Spleen (tissue), 11 donors: ENCODE measurements at regions not wholly inside any gene's neighbourhood (a gene's known extent, or its start where the extent isn't known, plus 50 kb on each side); places are given as distances from the start of the nearest gene placed in this dataset.

Source experiments
- DNase-seq: peaks from one replicate; pipeline ENCODE4 v3.0.0-alpha.2; 2020
- H3K27ac ChIP-seq, 8 donors: fragments of 200-600 bp; sonication (generic) in 7 of 8; 1 replicate in 4 of 8; 2 replicates in 4 of 8; pipeline versions ENCODE4 v1.5.0 to v1.8.0; 2016 to 2021; ENCODE audit warnings: inconsistent platforms in 4 of 8, mild to moderate bottlenecking in 4 of 8, moderate library complexity in 1 of 8
- H3K27me3 ChIP-seq, 7 donors: fragments of 200-600 bp; sonication (generic) in 6 of 7; replicated peaks in 1 of 7; 1 replicate in 4 of 7; 2 replicates in 3 of 7; pipeline versions ENCODE4 v1.5.0 to v1.8.0; 2016 to 2021; ENCODE audit warnings: inconsistent platforms in 3 of 7, mild to moderate bottlenecking in 1 of 7
- H3K36me3 ChIP-seq, 6 donors: fragments of 200-600 bp; sonication (generic) in 5 of 6; 1 replicate in 4 of 6; 2 replicates in 2 of 6; pipeline versions ENCODE4 v1.5.0 to v1.8.0; 2016 to 2021; ENCODE audit warnings: inconsistent platforms in 2 of 6
- H3K4me1 ChIP-seq, 6 donors: fragments of 200-600 bp; sonication (generic) in 5 of 6; 1 replicate in 3 of 6; 2 replicates in 3 of 6; pipeline versions ENCODE4 v1.5.0 to v1.8.0; 2016 to 2021; ENCODE audit warnings: inconsistent platforms in 3 of 6
- H3K4me3 ChIP-seq, 8 donors: fragments of 200-600 bp; sonication (generic) in 7 of 8; 1 replicate in 4 of 8; 2 replicates in 4 of 8; pipeline versions ENCODE4 v1.5.0 to v1.8.0; 2016 to 2021; ENCODE audit warnings: inconsistent platforms in 4 of 8, mild to moderate bottlenecking in 4 of 8, moderate library complexity in 2 of 8
- H3K9me3 ChIP-seq, 8 donors: fragments of 200-600 bp; sonication (generic) in 7 of 8; 1 replicate in 4 of 8; 2 replicates in 4 of 8; pipeline versions ENCODE4 v1.5.0 to v1.8.0; 2016 to 2021; ENCODE audit warnings: inconsistent platforms in 4 of 8
- POLR2A ChIP-seq, 3 donors: fragments of 450-650 bp; IDR thresholded peaks; one replicate each; pipeline ENCODE4 v1.5.1; 2017; ENCODE audit warnings: antibody characterized with exemption in 3 of 3, mild to moderate bottlenecking in 1 of 3
- POLR2AphosphoS5 ChIP-seq, 3 donors: sonication (generic); formaldehyde crosslinking; IDR thresholded peaks; one replicate each; pipeline ENCODE4 v1.5.1; 2017; ENCODE audit warnings: antibody characterized with exemption in 3 of 3
- WGBS, 5 donors: extraction: QIAGEN DNeasy Blood & Tissue Kit in 3 of 5; methylation state at CpG; one replicate each; pipeline versions ENCODE4 v1.1.5 to v1.1.7; 2013 to 2018; 5-methylcytosine and 5-hydroxymethylcytosine counted together
- intact Hi-C: fragments of 100-400 bp; cut with DNase I; formaldehyde crosslinking; loops from one replicate; pipeline ENCODE4 v1.15.0; 2023; ENCODE audit warnings: low total_unique reads
- TF ChIP-seq, protein P1 (sequence below), 11 experiments: fragments of 200-600 bp in 7 of 11; fragments of 450-650 bp in 4 of 11; sonication (generic) in 4 of 11; IDR thresholded peaks in 8 of 11; conservative IDR thresholded peaks in 3 of 11; 1 replicate in 7 of 11; 2 replicates in 4 of 11; pipeline versions ENCODE4 v1.4.0 to v1.8.0; 2016 to 2021; ENCODE audit warnings: antibody characterized with exemption in 11 of 11, inconsistent platforms in 4 of 11, mild to moderate bottlenecking in 1 of 11
- donor health status: healthy with polysubstance abuse.
- donor health status: DM: no; HTN: no; CAD: no; lungs with moderate emphysema.
- donor health status: DM: no; HTN: no; CAD: no.
- donor health status: Bipolar disorder and iron deficiency.
- donor health status: healthy.
- donor health status: DM: no; HTN: no; CAD: no.
- donor health status: DM: yes; HTN: yes; CAD: no.

DNA sequence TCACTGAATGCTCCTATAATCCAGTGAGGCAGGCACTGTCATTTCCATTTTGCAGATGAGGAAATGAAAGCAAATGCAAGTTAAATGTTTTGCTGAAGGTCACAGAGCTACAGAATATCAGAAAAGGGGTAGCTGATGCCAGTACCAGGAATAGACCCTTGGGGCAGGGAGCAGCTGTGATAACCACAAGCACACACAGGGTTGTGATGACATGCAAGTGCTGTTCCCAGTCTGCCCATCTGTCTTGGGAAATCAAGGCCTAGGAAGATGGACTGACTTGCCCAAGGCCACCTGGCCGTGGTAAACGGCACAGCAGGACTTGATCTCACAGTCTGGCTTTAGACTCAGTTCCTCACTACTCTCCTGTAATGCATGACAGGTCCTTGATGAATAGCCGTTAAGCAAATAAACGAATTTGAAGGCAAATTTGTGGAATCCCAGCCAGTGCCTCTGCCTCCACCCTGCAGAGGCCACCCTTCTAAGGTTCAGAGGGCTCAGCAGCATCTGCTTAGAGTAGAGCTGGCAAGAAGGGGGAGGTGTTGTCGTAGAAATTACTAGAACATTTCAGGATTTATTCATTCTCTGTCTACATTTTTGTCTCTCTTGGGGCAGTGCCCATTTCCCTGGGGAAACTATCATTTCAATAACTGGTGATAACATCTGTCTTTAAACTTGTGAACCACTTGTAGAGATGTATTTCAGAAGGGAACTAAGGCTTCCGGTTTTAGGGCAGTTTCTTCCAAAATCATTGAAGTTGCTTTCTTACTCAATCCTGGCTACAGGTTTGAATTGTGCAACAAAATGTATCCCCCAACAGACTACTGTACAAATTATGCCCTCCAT, 53.2 kb upstream of the MRPS6 start:
- TF ChIP-seq POLR2AphosphoS5 (IDR thresholded peaks at IDR 0.05) (peak in 2 of 3 donors; percentile 24 to 45), POLR2A (IDR thresholded peaks at IDR 0.05) (no peak)
- TF ChIP-seq, protein P1, sequence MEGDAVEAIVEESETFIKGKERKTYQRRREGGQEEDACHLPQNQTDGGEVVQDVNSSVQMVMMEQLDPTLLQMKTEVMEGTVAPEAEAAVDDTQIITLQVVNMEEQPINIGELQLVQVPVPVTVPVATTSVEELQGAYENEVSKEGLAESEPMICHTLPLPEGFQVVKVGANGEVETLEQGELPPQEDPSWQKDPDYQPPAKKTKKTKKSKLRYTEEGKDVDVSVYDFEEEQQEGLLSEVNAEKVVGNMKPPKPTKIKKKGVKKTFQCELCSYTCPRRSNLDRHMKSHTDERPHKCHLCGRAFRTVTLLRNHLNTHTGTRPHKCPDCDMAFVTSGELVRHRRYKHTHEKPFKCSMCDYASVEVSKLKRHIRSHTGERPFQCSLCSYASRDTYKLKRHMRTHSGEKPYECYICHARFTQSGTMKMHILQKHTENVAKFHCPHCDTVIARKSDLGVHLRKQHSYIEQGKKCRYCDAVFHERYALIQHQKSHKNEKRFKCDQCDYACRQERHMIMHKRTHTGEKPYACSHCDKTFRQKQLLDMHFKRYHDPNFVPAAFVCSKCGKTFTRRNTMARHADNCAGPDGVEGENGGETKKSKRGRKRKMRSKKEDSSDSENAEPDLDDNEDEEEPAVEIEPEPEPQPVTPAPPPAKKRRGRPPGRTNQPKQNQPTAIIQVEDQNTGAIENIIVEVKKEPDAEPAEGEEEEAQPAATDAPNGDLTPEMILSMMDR (IDR thresholded peaks at IDR 0.05 in 8 of 11, conservative IDR thresholded peaks at IDR 0.05 in 3 of 11), result peak in 2 of 11 experiments; percentile 22 to 28
- Histone ChIP-seq H3K4me1 (peaks cover 32 to 67% (median 47%) of the 10 kb centered on the region in 6 donors), H3K27me3 (no peaks in the 10 kb centered on the region), H3K4me3 (peak overlapping the region in 1 of 8 donors; percentile 9), H3K36me3 (no peaks in the 10 kb centered on the region), H3K9me3 (peaks cover 0 to 7% (median 4%) of the 10 kb centered on the region in 8 donors), H3K27ac (peak overlapping the region in 7 of 8 donors; percentile 21 to 81 (median 71))
- intact Hi-C loops, result no loop called here
- 14 to 28% (median 19%) methylated on average over 6 of the region's 6 CpGs for WGBS, 5 donors
- no peak for DNase-seq

DNA sequence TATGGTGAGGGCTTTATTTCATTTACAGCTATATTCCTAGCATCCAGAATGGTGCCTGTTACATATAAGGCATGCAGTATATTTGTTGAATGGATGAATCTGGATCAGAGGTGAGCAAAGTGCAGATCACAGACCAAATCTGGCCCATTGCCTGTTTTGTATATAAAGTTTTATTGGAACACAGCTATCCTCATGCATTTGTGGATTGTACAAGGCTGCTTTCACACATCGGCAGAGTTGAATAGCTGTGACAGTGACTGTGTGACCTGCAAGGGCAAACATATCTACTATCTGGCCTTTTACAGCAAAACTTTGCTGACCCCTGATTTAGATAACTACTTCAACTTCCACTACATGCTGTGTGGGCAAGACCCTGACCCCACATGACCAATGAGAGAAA, 54.0 kb upstream of the MRPS6 start:
- no peak for DNase-seq
- WGBS, 5 donors, result 42 to 64% (median 60%) methylated on average over 1 of the region's 1 CpG
- intact Hi-C loops, result no loop called here
- Histone ChIP-seq H3K9me3 (peaks cover 0 to 16% (median 10%) of the 10 kb centered on the region in 8 donors), H3K4me1 (peaks cover 32 to 67% (median 47%) of the 10 kb centered on the region in 6 donors), H3K27me3 (no peaks in the 10 kb centered on the region), H3K27ac (peak overlapping the region in 5 of 8 donors; percentile 69 to 81 (median 76)), H3K4me3 (no peak overlapping the region), H3K36me3 (no peaks in the 10 kb centered on the region)
- TF ChIP-seq POLR2A (IDR thresholded peaks at IDR 0.05), result no peak
- TF ChIP-seq, protein P1 (IDR thresholded peaks at IDR 0.05 in 8 of 11, conservative IDR thresholded peaks at IDR 0.05 in 3 of 11), result no peak
- TF ChIP-seq POLR2AphosphoS5 (IDR thresholded peaks at IDR 0.05), result no peak

DNA sequence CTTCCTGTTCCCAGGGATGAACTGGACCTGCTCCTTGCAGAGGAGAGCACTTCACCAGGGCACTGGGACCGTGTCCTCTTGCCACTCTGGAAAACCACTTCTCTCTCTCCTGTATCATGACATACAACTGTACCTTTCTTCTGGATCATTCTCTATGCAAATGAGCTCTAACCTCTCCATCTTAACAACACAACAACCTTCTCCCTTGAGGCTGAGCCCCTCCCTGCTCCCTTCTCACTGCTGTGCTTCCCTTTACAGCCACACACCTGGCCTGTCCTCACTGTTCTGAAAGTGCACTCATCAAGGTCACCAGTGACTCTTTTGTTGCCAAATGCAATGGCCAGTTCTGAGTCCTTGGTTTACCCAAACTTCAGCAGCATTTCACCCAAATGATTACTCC, 54.5 kb upstream of the MRPS6 start:
- Histone ChIP-seq H3K4me3 (no peak overlapping the region), H3K27me3 (no peaks in the 10 kb centered on the region), H3K9me3 (peaks cover 0 to 21% (median 14%) of the 10 kb centered on the region in 8 donors), H3K4me1 (peaks cover 32 to 65% (median 47%) of the 10 kb centered on the region in 6 donors), H3K36me3 (no peaks in the 10 kb centered on the region), H3K27ac (peak overlapping the region in 5 of 8 donors; percentile 5 to 81 (median 76))
- intact Hi-C loops, result no loop called here
- TF ChIP-seq POLR2A (IDR thresholded peaks at IDR 0.05) (no peak), POLR2AphosphoS5 (IDR thresholded peaks at IDR 0.05) (no peak)
- TF ChIP-seq, protein P1 (IDR thresholded peaks at IDR 0.05 in 8 of 11, conservative IDR thresholded peaks at IDR 0.05 in 3 of 11), result no peak
- WGBS, 5 donors, result 55 to 80% (median 72%) methylated on average over 1 of the region's 1 CpG
- no peak for DNase-seq

DNA sequence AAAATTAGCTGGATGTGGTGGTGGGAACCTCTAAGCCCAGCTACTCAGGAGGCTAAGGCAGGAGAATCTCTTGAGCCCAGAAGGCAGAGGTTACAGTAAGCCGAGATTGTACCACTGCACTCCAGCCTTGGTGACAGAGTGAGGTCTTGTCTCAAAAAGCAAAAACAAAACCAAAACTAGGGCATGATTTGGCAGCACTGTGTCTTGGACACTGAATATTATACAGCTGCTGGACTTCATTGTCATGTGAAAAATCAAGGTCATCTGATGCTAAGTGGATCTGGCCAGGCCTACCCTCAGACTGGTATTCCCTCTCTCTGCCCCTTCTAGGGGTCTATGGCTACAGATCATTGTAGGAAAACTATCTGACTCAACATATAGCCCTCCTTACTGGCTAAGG, 55.2 kb upstream of the MRPS6 start:
- intact Hi-C loops, result no loop called here
- Histone ChIP-seq H3K36me3 (no peaks in the 10 kb centered on the region), H3K9me3 (peaks cover 0 to 28% (median 19%) of the 10 kb centered on the region in 8 donors), H3K27ac (peak overlapping the region in 5 of 8 donors; percentile 5 to 77 (median 71)), H3K4me1 (peaks cover 31 to 58% (median 43%) of the 10 kb centered on the region in 6 donors), H3K27me3 (no peaks in the 10 kb centered on the region), H3K4me3 (no peak overlapping the region)
- TF ChIP-seq POLR2A (IDR thresholded peaks at IDR 0.05), result no peak
- TF ChIP-seq, protein P1 (IDR thresholded peaks at IDR 0.05 in 8 of 11, conservative IDR thresholded peaks at IDR 0.05 in 3 of 11), result no peak
- TF ChIP-seq POLR2AphosphoS5 (IDR thresholded peaks at IDR 0.05), result no peak
- 60 to 92% (median 66%) methylated on average over 1 of the region's 1 CpG for WGBS, 5 donors
- DNase-seq, result no peak
